Activated CD4-positive, alpha-beta T cell treated with anti-CD3 and anti-CD28 coated beads, Interleukin-2, Interleukin-4, amounts not matched to agents 100 ng/mL and 50 ng/mL, durations not matched to agents 16 hours and 8 hours (primary cell): ENCODE measurements at regions not wholly inside any gene's neighbourhood (a gene's known extent, or its start where the extent isn't known, plus 50 kb on each side); places are given as distances from the start of the nearest gene placed in this dataset.

Experiments
- DNase-seq: peaks from one replicate; pipeline ENCODE4 v3.0.0-alpha.2; 2020; ENCODE audit warnings: low spot score

DNA sequence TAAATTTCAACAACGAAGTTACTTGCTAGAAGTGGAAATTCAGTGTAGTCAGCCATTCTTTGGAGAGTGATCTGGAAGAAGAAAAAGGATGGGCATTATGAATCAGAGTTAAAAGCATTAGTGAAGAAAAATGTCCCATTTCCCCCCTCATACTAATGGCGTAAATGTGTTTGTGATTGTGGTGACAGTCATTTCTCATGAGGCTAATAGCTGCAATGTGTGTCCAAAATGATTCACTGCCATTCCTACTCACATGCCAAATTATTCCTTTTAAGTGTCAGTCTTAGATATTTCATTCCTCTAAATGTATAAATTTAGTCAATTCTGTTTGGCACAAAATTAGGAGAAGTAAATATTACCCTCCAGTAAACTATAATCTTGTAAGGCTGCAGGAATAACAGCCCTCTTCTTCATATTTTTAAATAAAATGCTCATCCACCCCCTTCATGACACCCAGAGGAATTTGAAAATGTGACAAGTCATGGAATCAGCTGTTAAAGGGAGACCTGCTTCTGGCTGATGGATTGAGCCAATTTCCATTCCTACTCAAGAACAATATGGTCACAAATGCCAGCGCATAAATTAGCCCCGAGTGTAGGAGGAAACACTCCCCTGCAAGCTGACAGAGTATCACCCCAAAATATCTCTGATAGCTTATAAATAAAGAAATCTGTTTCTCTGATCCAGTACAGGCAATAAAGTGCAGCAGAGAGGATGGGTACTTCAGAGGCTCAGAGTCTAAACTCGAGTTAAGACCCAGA lies 912.3 kb upstream of the SEL1L start:
- DNase-seq, result no peak

- DNase-seq, result no peak
Measured at GRCh38 chr14:82447586-82447985, 913.9 kb upstream of the SEL1L start.

DNA sequence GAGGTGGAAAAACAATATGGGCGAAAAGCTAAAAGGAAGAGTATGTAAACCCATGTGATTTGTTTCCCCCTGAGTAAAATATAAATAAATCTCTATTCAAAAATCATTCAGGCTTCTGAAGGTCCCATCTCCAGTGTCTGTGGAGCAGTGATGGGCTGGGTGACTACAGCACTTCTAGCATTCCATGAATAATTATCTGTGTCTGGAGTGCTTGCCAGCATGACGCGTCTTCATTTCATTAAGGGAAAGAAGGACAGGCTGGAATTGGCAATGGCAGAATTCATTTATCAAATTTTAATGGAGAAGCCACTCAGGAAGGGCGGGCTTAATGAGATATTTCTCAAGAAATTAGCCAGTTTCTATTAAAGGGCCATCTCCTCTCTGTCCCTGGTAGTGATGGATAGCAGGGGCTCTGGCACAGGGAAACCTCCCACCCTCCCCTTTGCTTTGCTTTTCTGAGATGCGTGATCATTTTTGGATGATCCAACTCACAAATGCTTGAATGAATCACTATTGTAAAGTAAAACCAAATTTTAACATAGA lies 916.3 kb upstream of the SEL1L start:
- no peak for DNase-seq

DNA sequence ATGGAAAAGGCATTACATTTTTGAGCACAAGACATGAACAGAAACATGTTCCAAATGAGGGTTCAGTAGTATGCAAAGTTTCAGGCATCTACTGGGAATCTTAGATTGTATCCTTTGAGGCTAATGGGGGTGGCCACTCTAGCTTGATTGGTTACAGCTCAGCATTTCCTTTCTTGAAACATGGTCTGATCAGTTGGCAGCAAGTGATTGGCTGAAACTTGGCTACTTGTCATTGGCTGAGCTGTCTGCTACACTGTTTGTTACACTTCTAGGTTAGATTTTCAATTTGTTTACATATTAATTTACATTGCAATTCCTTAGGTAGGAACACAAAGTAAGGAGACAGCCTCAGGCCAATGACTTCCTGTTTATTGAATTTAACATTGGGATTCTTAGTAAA lies 918.0 kb upstream of the SEL1L start:
- DNase-seq, result no peak

DNA sequence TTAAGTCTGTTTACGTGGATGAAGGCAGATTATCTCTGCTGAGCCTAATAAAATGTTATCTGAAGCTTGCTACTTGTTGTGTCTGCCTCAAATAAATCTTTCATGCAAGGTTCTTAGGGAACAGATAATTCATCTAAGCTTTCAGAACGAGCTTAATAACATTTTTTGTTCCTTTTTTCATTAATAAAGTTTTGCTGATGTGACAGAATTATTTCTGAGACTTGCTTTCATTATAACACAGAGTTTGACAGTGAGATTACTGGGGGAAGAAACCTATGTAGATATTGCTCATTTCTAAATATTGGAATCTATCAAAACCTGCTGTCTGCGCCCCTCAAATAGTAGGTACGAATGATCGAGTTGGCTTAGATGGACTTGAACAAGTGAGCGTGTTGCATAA lies 948.7 kb upstream of the SEL1L start:
- DNase-seq, result no peak

DNA sequence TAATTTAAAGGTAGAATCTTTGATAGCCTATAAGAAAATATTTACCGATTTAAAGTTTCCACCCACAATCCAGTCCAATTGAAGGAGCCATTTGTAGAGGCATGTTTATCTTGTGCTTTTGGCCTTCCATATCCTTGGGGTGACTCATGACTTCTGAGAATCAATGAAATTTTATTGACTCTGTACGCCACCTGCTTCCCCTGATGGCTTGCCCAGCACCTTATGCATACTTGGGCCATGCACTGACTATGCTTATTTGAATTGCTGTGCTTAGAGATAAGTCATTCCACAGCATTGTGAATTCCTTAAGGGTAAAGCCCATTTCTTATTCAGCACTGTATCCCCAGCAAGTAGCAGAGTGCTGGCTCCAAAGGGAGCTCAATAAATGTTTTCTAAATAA lies 954.8 kb upstream of the SEL1L start:
- DNase-seq, result no peak

DNA sequence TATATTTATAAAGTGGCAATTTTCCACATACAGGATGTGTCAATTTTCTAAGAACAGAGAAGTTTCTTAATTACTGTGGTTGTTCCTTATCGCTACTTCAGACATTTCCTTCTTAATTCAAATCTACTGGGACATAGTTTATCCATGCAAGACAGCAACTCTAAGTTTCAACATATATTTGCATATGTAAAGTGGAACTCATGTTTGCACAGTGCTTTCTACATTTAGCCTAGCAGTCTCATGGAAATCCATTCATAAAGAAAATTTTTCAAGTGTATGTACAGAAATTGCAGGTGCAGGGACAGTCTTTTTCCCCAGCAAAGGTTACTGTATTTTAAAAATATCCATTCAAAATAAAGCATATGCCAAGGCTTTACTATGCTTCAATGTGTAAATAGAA lies 956.7 kb upstream of the SEL1L start:
- no peak for DNase-seq

- DNase-seq, result no peak
Measured at GRCh38 chr14:82492157-82492556, 958.5 kb upstream of the SEL1L start.

- DNase-seq, result no peak
Measured at GRCh38 chr14:82500222-82500621, 966.6 kb upstream of the SEL1L start.

DNA sequence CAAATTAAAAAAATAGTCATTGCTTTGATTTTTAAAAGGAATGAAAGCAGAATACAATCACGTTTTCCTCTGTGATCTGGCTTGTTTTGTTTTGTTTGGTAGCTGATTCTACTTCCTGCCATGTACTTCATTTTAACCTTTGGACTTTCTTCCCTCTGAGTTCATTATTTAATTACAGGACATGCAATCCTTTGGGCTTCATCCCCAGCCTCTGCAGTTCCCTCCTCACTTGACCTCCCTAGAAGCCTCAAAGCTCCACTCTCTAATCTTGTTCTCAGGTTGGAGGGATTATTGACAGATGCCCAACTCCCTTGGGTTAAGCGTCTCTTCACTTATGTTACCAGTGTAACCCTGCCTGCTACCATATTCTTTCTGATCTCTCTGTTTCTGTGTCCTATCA lies 967.9 kb upstream of the SEL1L start:
- DNase-seq, result no peak

DNA sequence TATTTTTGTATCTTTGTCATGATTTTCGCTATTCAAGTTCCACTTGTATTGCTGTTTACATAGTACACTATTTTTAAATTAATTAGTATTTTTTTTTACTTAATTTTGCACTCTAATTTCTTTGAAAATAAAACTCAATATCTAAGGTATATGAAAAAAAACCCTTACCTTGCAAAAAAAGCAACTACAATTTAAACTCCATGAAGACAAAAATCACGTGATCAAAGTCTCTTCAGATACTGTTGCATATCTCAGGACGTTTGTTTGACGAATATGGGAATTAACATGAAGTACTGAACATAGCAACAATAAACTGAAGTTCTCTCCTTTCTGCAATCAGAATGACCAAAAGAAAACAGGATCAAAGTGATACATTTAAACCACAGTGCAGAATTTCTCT lies 968.4 kb upstream of the SEL1L start:
- DNase-seq, result no peak

GRCh38 chr14:82504894-82505293 lies 971.2 kb upstream of the SEL1L start:
- DNase-seq, result no peak

DNA sequence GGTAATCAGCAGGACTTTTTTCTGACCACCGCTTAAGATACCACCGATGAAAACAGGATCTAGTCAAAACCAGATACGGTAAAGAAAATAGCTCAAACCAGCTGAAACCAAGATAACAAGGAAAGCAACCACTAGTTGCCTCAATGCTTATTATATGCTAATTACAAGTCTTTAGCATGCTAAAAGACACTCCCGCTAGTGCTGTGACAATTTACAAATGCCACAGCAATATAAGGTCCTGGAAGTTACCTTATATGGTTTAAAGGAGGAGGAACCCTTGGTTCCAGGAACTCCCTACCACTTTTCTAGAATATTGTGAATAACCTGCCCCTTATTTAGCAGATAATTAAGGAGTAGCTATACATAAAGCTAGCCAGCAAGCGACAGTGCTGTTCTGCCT lies 976.4 kb upstream of the SEL1L start:
- DNase-seq, result no peak

DNA sequence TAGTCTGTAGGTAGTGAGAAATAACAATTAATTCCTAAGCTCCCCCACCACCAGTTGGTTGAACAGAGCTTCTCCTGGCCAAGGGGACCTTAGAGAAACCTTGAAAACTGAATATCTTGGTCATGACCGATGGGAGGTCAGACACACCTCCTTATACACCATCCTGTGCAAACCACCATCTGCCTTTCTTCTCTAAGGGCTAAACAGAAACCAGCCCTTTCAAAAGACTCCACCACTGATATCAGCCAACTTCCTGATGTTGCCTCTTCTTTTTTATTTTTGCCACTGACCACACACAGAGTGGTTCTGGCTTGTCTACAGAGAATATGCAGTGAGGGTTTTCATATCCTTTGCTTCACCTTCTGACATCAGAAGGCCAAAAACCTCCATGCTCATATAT lies 977.7 kb upstream of the SEL1L start:
- DNase-seq, result no peak

DNA sequence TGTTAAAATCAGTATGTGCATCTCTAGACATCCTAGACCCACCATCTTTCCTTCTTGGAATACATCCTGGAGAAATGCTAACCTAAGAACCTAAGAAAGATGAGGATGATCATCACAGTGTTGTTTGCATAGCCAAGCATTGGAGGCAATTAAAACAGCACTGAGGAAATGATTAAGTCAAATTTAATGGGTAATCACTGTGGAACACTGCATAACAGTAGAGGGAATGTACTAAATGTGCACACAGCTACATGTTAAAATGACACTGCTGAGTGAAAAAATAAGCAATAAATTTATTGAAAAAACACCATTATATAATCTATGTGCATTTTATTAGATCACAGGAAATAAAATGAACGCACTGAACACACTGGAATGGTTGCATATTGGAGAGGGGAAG lies 987.1 kb upstream of the SEL1L start:
- no peak for DNase-seq

- DNase-seq, result no peak
Measured at GRCh38 chr14:82521191-82521590, 987.5 kb upstream of the SEL1L start.

- DNase-seq, result no peak
Measured at GRCh38 chr14:82528016-82528415, 994.4 kb upstream of the SEL1L start.

- DNase-seq, result no peak
Measured at GRCh38 chr14:82533351-82533750, 999.7 kb upstream of the SEL1L start.

- DNase-seq, result no peak
Measured at GRCh38 chr14:82536566-82536965, 1002.9 kb upstream of the SEL1L start.

GRCh38 chr14:82537831-82538230 lies 1004.2 kb upstream of the SEL1L start:
- no peak for DNase-seq

GRCh38 chr14:82546401-82546800 lies 1012.7 kb upstream of the SEL1L start:
- no peak for DNase-seq

DNA sequence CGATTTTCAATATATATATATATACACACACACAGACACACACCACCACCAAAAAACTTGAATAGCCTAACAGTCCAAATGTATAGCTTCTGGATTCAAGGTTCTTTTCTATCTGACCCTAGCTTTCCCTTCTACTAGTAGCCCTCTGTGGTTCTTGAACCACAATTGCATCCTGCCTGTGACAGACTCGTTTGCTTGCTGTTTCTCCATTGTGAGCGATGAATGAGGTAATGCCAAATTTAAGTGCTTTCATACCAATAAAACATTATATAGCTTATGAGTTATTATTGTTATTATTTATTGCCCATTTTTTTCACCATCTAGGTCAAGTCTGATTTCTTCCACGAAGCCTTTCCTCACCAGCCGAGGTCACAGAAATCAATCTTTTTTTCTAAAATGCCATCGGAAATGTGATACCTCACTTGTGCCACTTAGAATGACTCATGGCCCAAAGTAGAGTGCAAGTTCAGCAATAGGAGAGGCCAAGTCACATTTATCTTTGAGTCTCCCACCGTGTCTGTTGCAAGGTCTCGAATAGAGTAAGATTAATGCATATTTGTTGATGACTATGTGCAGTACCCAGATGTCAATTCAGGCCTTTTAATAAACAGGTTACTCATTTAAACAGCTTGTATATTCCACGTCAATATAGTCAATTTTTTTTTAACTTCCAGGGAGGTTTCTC lies 1015.8 kb upstream of the SEL1L start:
- no peak for DNase-seq

GRCh38 chr14:82562881-82563280 lies 1029.2 kb upstream of the SEL1L start:
- DNase-seq, result no peak

GRCh38 chr14:82565825-82566224 lies 1032.2 kb upstream of the SEL1L start:
- no peak for DNase-seq
